GM12878 (cell line): ENCODE measurements at regions not wholly inside any gene's neighbourhood (a gene's known extent, or its start where the extent isn't known, plus 50 kb on each side); places are given as distances from the start of the nearest gene placed in this dataset.

Source experiments
- BMI1 ChIP-seq: fragments of 450-650 bp; IDR thresholded peaks from 2 replicates; pipeline ENCODE4 v1.6.1; 2016; ENCODE audit warnings: mild to moderate bottlenecking, moderate library complexity, borderline replicate concordance
- CHD2 ChIP-seq: IDR thresholded peaks from 2 replicates; pipeline ENCODE4 v1.6.1; 2011; ENCODE audit warnings: low read depth, low read length, improper control_type of control experiment, borderline replicate concordance
- EZH2 ChIP-seq: IDR thresholded peaks from 2 replicates; pipeline ENCODE4 v1.6.1; 2012; ENCODE audit warnings: low read depth, mild to moderate bottlenecking, control low read depth, inconsistent platforms, low read length, borderline replicate concordance; ENCODE audit not compliant: control insufficient read depth
- NFIC ChIP-seq: IDR thresholded peaks from 2 replicates; pipeline ENCODE4 v1.6.1; 2012; ENCODE audit warnings: low read depth, mild to moderate bottlenecking, inconsistent platforms, low read length, moderate library complexity
- PRDM15 ChIP-seq: fragments of 450-650 bp; formaldehyde crosslinking; IDR thresholded peaks from 2 replicates; pipeline ENCODE4 v1.4.0; 2020; ENCODE audit warnings: mild to moderate bottlenecking, moderate library complexity
- RFX5 ChIP-seq: IDR thresholded peaks from 2 replicates; pipeline ENCODE4 v1.6.1; 2011; ENCODE audit warnings: low read depth, low read length, improper control_type of control experiment
- SREBF2 ChIP-seq: IDR thresholded peaks from 2 replicates; pipeline ENCODE4 v1.6.1; 2012; ENCODE audit warnings: mild to moderate bottlenecking, low read length
- YY1 ChIP-seq: IDR thresholded peaks from 2 replicates; pipeline ENCODE4 v1.6.1; 2011; ENCODE audit warnings: low read depth, mild to moderate bottlenecking, low read length
- ZBED1 ChIP-seq: IDR thresholded peaks from 2 replicates; pipeline ENCODE4 v1.6.1; 2016; ENCODE audit warnings: borderline replicate concordance
- TF ChIP-seq, protein P1 (sequence below): fragments of 450-650 bp; IDR thresholded peaks from 2 replicates; pipeline ENCODE4 v1.6.1; 2017; ENCODE audit warnings: mild to moderate bottlenecking, moderate library complexity

- TF ChIP-seq, protein P1, sequence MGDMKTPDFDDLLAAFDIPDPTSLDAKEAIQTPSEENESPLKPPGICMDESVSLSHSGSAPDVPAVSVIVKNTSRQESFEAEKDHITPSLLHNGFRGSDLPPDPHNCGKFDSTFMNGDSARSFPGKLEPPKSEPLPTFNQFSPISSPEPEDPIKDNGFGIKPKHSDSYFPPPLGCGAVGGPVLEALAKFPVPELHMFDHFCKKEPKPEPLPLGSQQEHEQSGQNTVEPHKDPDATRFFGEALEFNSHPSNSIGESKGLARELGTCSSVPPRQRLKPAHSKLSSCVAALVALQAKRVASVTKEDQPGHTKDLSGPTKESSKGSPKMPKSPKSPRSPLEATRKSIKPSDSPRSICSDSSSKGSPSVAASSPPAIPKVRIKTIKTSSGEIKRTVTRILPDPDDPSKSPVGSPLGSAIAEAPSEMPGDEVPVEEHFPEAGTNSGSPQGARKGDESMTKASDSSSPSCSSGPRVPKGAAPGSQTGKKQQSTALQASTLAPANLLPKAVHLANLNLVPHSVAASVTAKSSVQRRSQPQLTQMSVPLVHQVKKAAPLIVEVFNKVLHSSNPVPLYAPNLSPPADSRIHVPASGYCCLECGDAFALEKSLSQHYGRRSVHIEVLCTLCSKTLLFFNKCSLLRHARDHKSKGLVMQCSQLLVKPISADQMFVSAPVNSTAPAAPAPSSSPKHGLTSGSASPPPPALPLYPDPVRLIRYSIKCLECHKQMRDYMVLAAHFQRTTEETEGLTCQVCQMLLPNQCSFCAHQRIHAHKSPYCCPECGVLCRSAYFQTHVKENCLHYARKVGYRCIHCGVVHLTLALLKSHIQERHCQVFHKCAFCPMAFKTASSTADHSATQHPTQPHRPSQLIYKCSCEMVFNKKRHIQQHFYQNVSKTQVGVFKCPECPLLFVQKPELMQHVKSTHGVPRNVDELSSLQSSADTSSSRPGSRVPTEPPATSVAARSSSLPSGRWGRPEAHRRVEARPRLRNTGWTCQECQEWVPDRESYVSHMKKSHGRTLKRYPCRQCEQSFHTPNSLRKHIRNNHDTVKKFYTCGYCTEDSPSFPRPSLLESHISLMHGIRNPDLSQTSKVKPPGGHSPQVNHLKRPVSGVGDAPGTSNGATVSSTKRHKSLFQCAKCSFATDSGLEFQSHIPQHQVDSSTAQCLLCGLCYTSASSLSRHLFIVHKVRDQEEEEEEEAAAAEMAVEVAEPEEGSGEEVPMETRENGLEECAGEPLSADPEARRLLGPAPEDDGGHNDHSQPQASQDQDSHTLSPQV: no peak
- TF ChIP-seq YY1: no peak
- no peak for TF ChIP-seq EZH2
- no peak for TF ChIP-seq ZBED1
- no peak for TF ChIP-seq NFIC
- no peak for TF ChIP-seq SREBF2
- TF ChIP-seq PRDM15 (CRISPR knock-in tag): no peak
- no peak for TF ChIP-seq BMI1
- no peak; the same call in 1 of the 2 replicates for TF ChIP-seq CHD2
- no peak for TF ChIP-seq RFX5
- TF ChIP-seq, all 136 proteins: peak for 15
Observed at GRCh38 chr2:224638301-224638823, 53.2 kb upstream of the CUL3 start (continued).
